SK-N-SH (cell line): ENCODE measurements at regions not wholly inside any gene's neighbourhood (a gene's known extent, or its start where the extent isn't known, plus 50 kb on each side); places are given as distances from the start of the nearest gene placed in this dataset.

Experiments used
- CTCF ChIA-PET: fragments of 300-600, 350-600 bp; formaldehyde crosslinking; extraction: SDS; loops from one replicate; lab custom pipeline; 2021; lab: Yijun Ruan, JAX
- POLR2A ChIA-PET: fragments of 350-600 bp; sonication (Branson Sonifier 250); formaldehyde crosslinking; extraction: SDS; loops from one replicate; lab custom pipeline; 2020; ENCODE audit warnings: antibody characterized with exemption, inconsistent platforms; lab: Yijun Ruan, JAX
- DNase-seq: peaks from one replicate; pipeline ENCODE4 v3.0.0; 2012
- H2AFZ ChIP-seq: fragments of 200-600 bp; sonication (generic); 2 replicates; pipeline ENCODE4 v1.8.1; 2016; ENCODE audit warnings: antibody characterized with exemption, mild to moderate bottlenecking, low read depth
- H3F3A ChIP-seq: fragments of 200-600 bp; sonication (generic); replicated peaks from 2 replicates; pipeline ENCODE3; 2016; ENCODE audit warnings: antibody characterized with exemption, mild to moderate bottlenecking; ENCODE audit not compliant: insufficient read depth
- H3K27ac ChIP-seq, 2 experiments: fragments of 200-500 bp in 1 of 2; fragments of 200-600 bp in 1 of 2; sonication (Bioruptor generic) in 1 of 2; sonication (generic), shearing (Covaris generic) in 1 of 2; 2 replicates each; pipeline versions ENCODE4 v1.5.1 to v1.6.1; 2014 to 2016; ENCODE audit warnings: low read depth in 2 of 2, inconsistent platforms in 1 of 2, low read length in 1 of 2, mild to moderate bottlenecking in 1 of 2, mixed read lengths in 1 of 2
- H3K27me3 ChIP-seq: fragments of 200-600 bp; sonication (generic), shearing (Covaris generic); 2 replicates; pipeline ENCODE4 v1.6.1; 2016; ENCODE audit warnings: mixed run types; ENCODE audit not compliant: insufficient read depth
- H3K36me3 ChIP-seq, 2 experiments: fragments of 200-500 bp in 1 of 2; fragments of 200-600 bp in 1 of 2; sonication (Bioruptor generic) in 1 of 2; sonication (generic) in 1 of 2; replicated peaks in 1 of 2; 2 replicates each; pipeline versions ENCODE3 to v1.5.1; 2014 to 2016; ENCODE audit warnings: low read length in 1 of 2, mild to moderate bottlenecking in 1 of 2; ENCODE audit not compliant: insufficient read depth in 2 of 2, control insufficient read depth in 1 of 2
- H3K4me1 ChIP-seq, 2 experiments: fragments of 200-500 bp in 1 of 2; fragments of 200-600 bp in 1 of 2; sonication (Bioruptor generic) in 1 of 2; sonication (generic), shearing (Covaris generic) in 1 of 2; 2 replicates each; pipeline versions ENCODE4 v1.5.1 to v1.6.1; 2014 to 2016; ENCODE audit warnings: low read depth in 1 of 2, low read length in 1 of 2, mixed run types in 1 of 2; ENCODE audit not compliant: insufficient read depth in 2 of 2, control insufficient read depth in 1 of 2
- H3K4me2 ChIP-seq: fragments of 200-600 bp; sonication (generic), shearing (Covaris generic); 2 replicates; pipeline ENCODE4 v1.6.1; 2017; ENCODE audit warnings: mixed run types
- H3K4me3 ChIP-seq, 2 experiments: fragments of 200-500 bp in 1 of 2; fragments of 200-600 bp in 1 of 2; sonication (Bioruptor generic) in 1 of 2; sonication (generic), shearing (Covaris generic) in 1 of 2; 2 replicates each; pipeline versions ENCODE4 v1.5.1 to v1.8.1; 2014 to 2016; ENCODE audit warnings: low read depth in 2 of 2, inconsistent platforms in 1 of 2, low read length in 1 of 2, mild to moderate bottlenecking in 1 of 2, mixed read lengths in 1 of 2, moderate library complexity in 1 of 2
- H3K79me2 ChIP-seq: fragments of 200-600 bp; sonication (generic); 2 replicates; pipeline ENCODE4 v1.8.1; 2017; ENCODE audit warnings: mild to moderate bottlenecking; ENCODE audit not compliant: insufficient read depth
- H3K9ac ChIP-seq: fragments of 200-600 bp; sonication (generic); 2 replicates; pipeline ENCODE4 v1.6.1; 2017; ENCODE audit warnings: mixed run types
- H3K9me2 ChIP-seq: fragments of 200-600 bp; sonication (generic); 2 replicates; pipeline ENCODE4 v1.6.1; 2017; ENCODE audit warnings: mixed run types
- H3K9me3 ChIP-seq: fragments of 200-600 bp; sonication (generic); 2 replicates; pipeline ENCODE4 v1.6.1; 2017; ENCODE audit warnings: mixed run types, mild to moderate bottlenecking, moderate library complexity
- H4K20me1 ChIP-seq: fragments of 200-600 bp; sonication (generic); 2 replicates; pipeline ENCODE4 v1.6.1; 2017; ENCODE audit warnings: mild to moderate bottlenecking, mixed run types; ENCODE audit not compliant: insufficient read depth
- EZH2phosphoT487 ChIP-seq: fragments of 200-600 bp; sonication (generic); IDR thresholded peaks from 2 replicates; pipeline ENCODE4 v1.6.1; 2017; ENCODE audit warnings: low read depth, mixed run types, mild to moderate bottlenecking, antibody characterized with exemption, moderate library complexity, borderline replicate concordance
- FOSL2 ChIP-seq: IDR thresholded peaks from 2 replicates; pipeline ENCODE4 v1.4.0; 2012; ENCODE audit warnings: low read depth, mild to moderate bottlenecking, moderate library complexity, borderline replicate concordance
- FOXJ3 ChIP-seq: sonication (generic); formaldehyde crosslinking; IDR thresholded peaks from 2 replicates; pipeline ENCODE4 v1.5.1; 2020; ENCODE audit warnings: mild to moderate bottlenecking, missing genetic modification reagents
- GATA2 ChIP-seq: sonication (generic); formaldehyde crosslinking; IDR thresholded peaks from 2 replicates; pipeline ENCODE4 v1.5.0; 2020; ENCODE audit warnings: mild to moderate bottlenecking, missing genetic modification reagents
- JUND ChIP-seq: IDR thresholded peaks from 2 replicates; pipeline ENCODE4 v1.4.0; 2012
- MAX ChIP-seq: IDR thresholded peaks from 2 replicates; pipeline ENCODE4 v1.4.0; 2012; ENCODE audit warnings: low read depth
- MXI1 ChIP-seq: IDR thresholded peaks from 2 replicates; pipeline ENCODE4 v1.6.1; 2012; ENCODE audit warnings: mild to moderate bottlenecking, low read depth, low read length, improper control_type of control experiment
- NRF1 ChIP-seq: IDR thresholded peaks from 2 replicates; pipeline ENCODE4 v1.6.1; 2012; ENCODE audit warnings: low read depth, mild to moderate bottlenecking, low read length
- POLR2AphosphoS5 ChIP-seq: IDR thresholded peaks from 2 replicates; pipeline ENCODE4 v1.6.1; 2012; ENCODE audit warnings: low read depth, low read length
- RAD21 ChIP-seq: IDR thresholded peaks from 2 replicates; pipeline ENCODE4 v1.6.1; 2012; ENCODE audit warnings: mild to moderate bottlenecking, low read length
- SIN3A ChIP-seq: IDR thresholded peaks from 2 replicates; pipeline ENCODE4 v1.6.1; 2012; ENCODE audit warnings: low read depth, mild to moderate bottlenecking, low read length, moderate library complexity, borderline replicate concordance
- SMC3 ChIP-seq: IDR thresholded peaks from 2 replicates; pipeline ENCODE4 v1.6.1; 2012; ENCODE audit warnings: low read depth, low read length, improper control_type of control experiment
- TCF12 ChIP-seq: IDR thresholded peaks from 2 replicates; pipeline ENCODE4 v1.4.0; 2012
- WGBS: methylation state at CpG from one replicate; pipeline ENCODE4 v1.1.6; 2017; ENCODE audit warnings: low lambda C conversion rate; 5-methylcytosine and 5-hydroxymethylcytosine counted together

DNA sequence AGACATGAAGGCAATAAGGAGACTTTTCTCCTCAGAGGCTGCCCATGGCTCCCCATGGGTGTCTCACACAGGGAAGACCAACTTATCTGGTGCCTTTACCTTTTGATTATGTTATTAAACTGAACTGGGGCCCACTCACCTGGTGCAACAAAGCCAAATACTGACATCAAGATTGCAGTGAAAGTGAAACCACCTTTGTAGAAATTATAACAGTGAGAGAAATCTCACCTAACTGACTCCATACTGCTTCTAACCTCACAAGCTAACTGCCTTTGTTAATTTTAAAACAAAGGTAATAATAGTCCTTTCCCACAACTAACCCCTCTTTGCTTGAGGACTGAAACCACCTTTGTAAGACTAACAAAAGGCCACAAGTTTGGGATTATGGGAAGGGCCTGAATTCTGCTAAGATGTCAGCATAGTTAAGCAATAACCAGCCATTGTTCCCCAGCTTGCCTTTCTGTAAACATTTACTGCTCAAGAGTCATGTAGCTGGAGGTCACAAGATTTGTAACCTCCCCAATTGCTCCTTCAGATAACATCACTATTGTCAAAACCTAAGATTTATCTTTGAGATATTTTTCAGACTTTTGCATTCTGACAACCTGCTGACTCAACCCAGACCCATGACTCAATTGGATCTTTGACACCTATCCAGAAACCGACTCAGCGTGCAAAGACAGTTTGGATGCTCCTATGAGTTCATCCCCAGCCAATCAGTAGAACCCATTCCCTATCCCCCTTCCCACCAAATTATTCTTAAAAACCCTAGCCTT lies 420.3 kb upstream of the CFAP20DC start:
- Histone ChIP-seq H3K27me3 (no peaks in the 10 kb centered on the region), H3K9me3 (no peaks in the 10 kb centered on the region), H3K9ac (no peak overlapping the region), H2AFZ (no peak overlapping the region), H3K4me1 (no peaks in the 10 kb centered on the region), H3K79me2 (no peaks in the 10 kb centered on the region), H3K9me2 (no peaks in the 10 kb centered on the region), H3K4me2 (no peak overlapping the region), H3K4me3 (no peak overlapping the region), H4K20me1 (no peaks in the 10 kb centered on the region), H3K27ac (no peak overlapping the region), H3K36me3 (no peaks in the 10 kb centered on the region), H3F3A (no peaks in the 10 kb centered on the region)
- TF ChIP-seq SIN3A (no peak), MXI1 (no peak), EZH2phosphoT487 (no peak), TCF12 (no peak)
- 66% methylated on average over 2 of the region's 2 CpGs for WGBS
- POLR2A ChIA-PET, result no interaction called here
- no peak for DNase-seq
- CTCF ChIA-PET, result no interaction called here

- CTCF ChIA-PET, result no interaction called here
- Histone ChIP-seq H3K27me3 (no peaks in the 10 kb centered on the region), H3K79me2 (no peaks in the 10 kb centered on the region), H3K36me3 (no peaks in the 10 kb centered on the region), H2AFZ (no peak overlapping the region), H3F3A (no peaks in the 10 kb centered on the region), H3K27ac (no peak overlapping the region), H3K4me3 (no peak overlapping the region), H3K4me1 (no peaks in the 10 kb centered on the region), H3K9ac (no peak overlapping the region), H3K9me2 (no peaks in the 10 kb centered on the region), H3K4me2 (no peak overlapping the region), H4K20me1 (no peaks in the 10 kb centered on the region), H3K9me3 (no peaks in the 10 kb centered on the region)
- POLR2A ChIA-PET, result no interaction called here
- WGBS, result 16% methylated on average over 4 of the region's 4 CpGs
- TF ChIP-seq RAD21 (no peak), MXI1 (no peak), POLR2AphosphoS5 (no peak)
- DNase-seq, result no peak
Observed at GRCh38 chr3:59467476-59467875, 417.7 kb upstream of the CFAP20DC start.

DNA sequence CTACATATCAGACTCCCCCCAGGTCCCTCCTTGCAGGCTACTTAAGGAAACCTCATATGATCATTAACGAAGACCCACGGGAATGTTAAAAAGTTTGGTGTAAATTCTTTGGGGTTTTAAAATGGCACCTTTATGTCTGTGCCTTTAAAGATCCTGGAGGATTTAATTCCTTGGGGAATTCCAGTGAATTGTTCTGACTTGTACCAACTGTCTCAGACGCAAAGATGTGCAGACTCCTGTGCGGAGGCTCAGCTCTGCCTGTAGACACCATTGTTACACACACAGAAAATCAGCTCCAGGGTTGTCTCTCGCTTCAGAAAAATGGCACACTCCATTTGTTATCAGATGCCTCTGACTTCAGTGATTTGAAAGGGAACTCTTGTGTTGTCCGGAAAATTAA lies 414.4 kb upstream of the CFAP20DC start:
- Histone ChIP-seq H3K27me3 (no peaks in the 10 kb centered on the region), H3K27ac (no peak overlapping the region), H3K9me2 (no peaks in the 10 kb centered on the region), H3K4me3 (no peak overlapping the region), H3K4me1 (no peaks in the 10 kb centered on the region), H3K36me3 (no peaks in the 10 kb centered on the region), H3K4me2 (no peak overlapping the region), H4K20me1 (no peaks in the 10 kb centered on the region), H3K9me3 (no peaks in the 10 kb centered on the region), H3F3A (no peaks in the 10 kb centered on the region), H3K9ac (no peak overlapping the region), H2AFZ (no peak overlapping the region), H3K79me2 (no peaks in the 10 kb centered on the region)
- ChIA-PET CTCF (no interaction called here), POLR2A (no interaction called here)
- TF ChIP-seq SIN3A (no peak), NRF1 (no peak), FOSL2 (no peak), SMC3 (no peak), FOXJ3 (CRISPR knock-in tag) (no peak), JUND (no peak), GATA2 (CRISPR knock-in tag) (no peak), MAX (no peak), EZH2phosphoT487 (no peak)
- DNase-seq, result no peak
- WGBS, result 62% methylated on average over 6 of the region's 6 CpGs
